GM12878 (cell line): ENCODE measurements at regions not wholly inside any gene's neighbourhood (a gene's known extent, or its start where the extent isn't known, plus 50 kb on each side); places are given as distances from the start of the nearest gene placed in this dataset.

Experiments used
- ATAC-seq: fragments of 200-7000 bp; cut with Tn5 transposase; 3 replicates; pipeline ENCODE4 v1.9.1; 2020; ENCODE audit warnings: mild to moderate bottlenecking, moderate library complexity
- BruUV-seq: library from RNA; stranded (reverse); fragments of 400-500 nt; replicated peaks from 2 replicates; lab custom pipeline; 2021; lab: Mats Ljungman, UMichigan
- CTCF ChIA-PET: fragments of 300-600 bp; sonication (Branson Sonifier 250); formaldehyde crosslinking; extraction: SDS; loops from one replicate; lab custom pipeline; 2021; ENCODE audit warnings: inconsistent platforms; lab: Yijun Ruan, JAX
- POLR2A ChIA-PET: fragments of 350-600 bp; formaldehyde crosslinking; extraction: SDS; loops from one replicate; lab custom pipeline; 2021; ENCODE audit warnings: inconsistent platforms; lab: Charles Lee
- RAD21 ChIA-PET: fragments of 300-600 bp; sonication (Branson Sonifier 250); formaldehyde crosslinking; loops from one replicate; lab custom pipeline; 2023; ENCODE audit warnings: antibody characterized with exemption; ENCODE audit not compliant: unreplicated experiment; lab: Charles Lee
- SMC1A ChIA-PET: fragments of 300-600 bp; sonication (Branson Sonifier 250); formaldehyde crosslinking; loops from one replicate; lab custom pipeline; 2023; ENCODE audit not compliant: unreplicated experiment, uncharacterized antibody; lab: Charles Lee
- DNase-seq: peaks from one replicate; pipeline ENCODE4 v3.0.0-alpha.2; 2011; ENCODE audit warnings: low read depth, low spot score
- FAIRE-seq: peaks from 3 replicates; lab custom pipeline; 2011; peaks lifted over from hg19 to GRCh38; lab: Jason Lieb, UNC
- H2AFZ ChIP-seq: 2 replicates; pipeline ENCODE4 v1.6.0; 2011; ENCODE audit warnings: low read depth, low read length, control low read depth; ENCODE audit not compliant: control insufficient read depth
- H3K27ac ChIP-seq: 2 replicates; pipeline ENCODE4 v1.5.1; 2011; ENCODE audit warnings: control low read depth; ENCODE audit not compliant: control insufficient read depth, insufficient read depth
- H3K27me3 ChIP-seq, 2 experiments: replicated peaks in 1 of 2; 2 replicates each; pipeline versions ENCODE4 v1.6.0 to v1.6.1; 2011; ENCODE audit warnings: low read length in 1 of 2; ENCODE audit not compliant: control insufficient read depth in 2 of 2, insufficient read depth in 2 of 2
- H3K36me3 ChIP-seq, 2 experiments: 2 replicates each; pipeline ENCODE4 v1.5.1; 2011; ENCODE audit warnings: low read length in 1 of 2; ENCODE audit not compliant: control insufficient read depth in 2 of 2, insufficient read depth in 2 of 2
- H3K4me1 ChIP-seq: 2 replicates; pipeline ENCODE4 v1.6.1; 2011; ENCODE audit warnings: mild to moderate bottlenecking, low read length, moderate library complexity, mixed read lengths; ENCODE audit not compliant: control insufficient read depth, insufficient read depth
- H3K4me2 ChIP-seq: 2 replicates; pipeline ENCODE4 v1.6.0; 2011; ENCODE audit warnings: control low read depth; ENCODE audit not compliant: control insufficient read depth, insufficient read depth
- H3K4me3 ChIP-seq: fragments of 200-600 bp; sonication (generic); 2 replicates; pipeline ENCODE4 v1.5.1; 2016
- H3K79me2 ChIP-seq: 2 replicates; pipeline ENCODE4 v1.6.0; 2011; ENCODE audit warnings: low read length; ENCODE audit not compliant: control insufficient read depth, insufficient read depth
- H3K9ac ChIP-seq: 2 replicates; pipeline ENCODE4 v1.8.0; 2011; ENCODE audit warnings: low read length, control low read depth, mixed read lengths; ENCODE audit not compliant: control insufficient read depth, insufficient read depth
- H3K9me3 ChIP-seq: replicated peaks from 3 replicates; pipeline ENCODE4 v1.5.1; 2011; ENCODE audit warnings: mild to moderate bottlenecking, low read length; ENCODE audit not compliant: control insufficient read depth, insufficient read depth
- H4K20me1 ChIP-seq: 2 replicates; pipeline ENCODE4 v1.6.0; 2011; ENCODE audit not compliant: control insufficient read depth, insufficient read depth
- CBX3 ChIP-seq: fragments of 200-600 bp; sonication (generic); IDR thresholded peaks from 2 replicates; pipeline ENCODE4 v1.6.1; 2016; ENCODE audit warnings: low read depth, borderline replicate concordance
- CREM ChIP-seq: IDR thresholded peaks from 2 replicates; pipeline ENCODE4 v1.6.1; 2014; ENCODE audit warnings: antibody characterized with exemption, low read depth
- E4F1 ChIP-seq: fragments of 450-650 bp; IDR thresholded peaks from 2 replicates; pipeline ENCODE4 v1.6.1; 2018; ENCODE audit warnings: borderline replicate concordance, mild to moderate bottlenecking; ENCODE audit not compliant: partially characterized antibody
- SUZ12 ChIP-seq: fragments of 200-600 bp; sonication (generic); IDR thresholded peaks from one replicate; pipeline ENCODE4 v1.6.1; 2018; ENCODE audit warnings: antibody characterized with exemption, mild to moderate bottlenecking; ENCODE audit not compliant: unreplicated experiment
- ZBTB33 ChIP-seq: fragments of 450-650 bp; IDR thresholded peaks from 2 replicates; pipeline ENCODE4 v1.6.1; 2017; ENCODE audit warnings: mild to moderate bottlenecking
- ZBTB40 ChIP-seq: fragments of 450-650 bp; IDR thresholded peaks from 2 replicates; pipeline ENCODE4 v1.6.1; 2016; ENCODE audit warnings: mild to moderate bottlenecking, moderate library complexity, borderline replicate concordance
- ZZZ3 ChIP-seq: IDR thresholded peaks from 2 replicates; pipeline ENCODE4 v1.6.1; 2011; ENCODE audit warnings: low read depth; ENCODE audit not compliant: control insufficient read depth, insufficient read length
- WGBS: methylation state at CpG from one replicate; pipeline ENCODE4 v1.1.6; 2016; ENCODE audit warnings: low lambda C conversion rate; ENCODE audit not compliant: insufficient replicate concordance, insufficient coverage; ENCODE audit errors: missing lambda C conversion rate; 5-methylcytosine and 5-hydroxymethylcytosine counted together
- in situ Hi-C: fragments of 300-500 bp; cut with MboI; formaldehyde crosslinking; loops from 9 replicates; pipeline ENCODE4 v1.14.3; 2018; ENCODE audit warnings: mixed read lengths
- intact Hi-C: fragments of 100-400 bp; cut with micrococcal nuclease; formaldehyde crosslinking; loops from one replicate; pipeline ENCODE4 v1.14.2; 2022; ENCODE audit not compliant: unreplicated experiment

GRCh38 chr2:8413589-8414135 lies 268.2 kb upstream of the ID2 start:
- Histone ChIP-seq H3K79me2 (no peaks in the 10 kb centered on the region), H3K4me2 (no peak overlapping the region), H3K4me1 (peaks cover 24% of the 10 kb centered on the region), H3K9ac (no peak overlapping the region), H3K4me3 (no peak overlapping the region), H3K9me3 (no peaks in the 10 kb centered on the region; the same call in 2 of the 3 replicates), H3K27me3 (no peaks in the 10 kb centered on the region), H4K20me1 (no peaks in the 10 kb centered on the region; the same call in 1 of the 2 replicates), H2AFZ (no peak overlapping the region), H3K36me3 (no peaks in the 10 kb centered on the region), H3K27ac (no peak overlapping the region)
- TF ChIP-seq ZZZ3 (no peak), CBX3 (no peak), E4F1 (peak; percentile 7), ZBTB40 (no peak), SUZ12 (no peak), ZBTB33 (peak; percentile 9; the same call in 1 of the 2 replicates), CREM (no peak)
- intact Hi-C loops, result no loop called here
- WGBS, result 64% methylated on average over 6 of the region's 6 CpGs
- BruUV-seq, result no TSS peak
- POLR2A ChIA-PET, result interaction anchor here (0.6 to 2.3 kb wide), 3 partner anchors 20 to 270 kb away, joined by 3 to 7 read pairs (median 3); no protein-coding TSS in a partner anchor
- RAD21 ChIA-PET, result interaction anchor here (1.0 to 3.9 kb wide), 5 partner anchors 32 to 136 kb away, joined by 3 to 26 read pairs (median 3); no protein-coding TSS in a partner anchor
- SMC1A ChIA-PET, result interaction anchor here (0.7 to 20.6 kb wide), 8 partner anchors 8 to 985 kb away, joined by 3 to 352 read pairs (median 4); no protein-coding TSS in a partner anchor
- FAIRE-seq (no peak), DNase-seq (no peak), ATAC-seq (no peak)
- CTCF ChIA-PET, result no interaction called here
- in situ Hi-C loops, result no loop called here
